HFF-Myc (cell line): ENCODE measurements at regions not wholly inside any gene's neighbourhood (a gene's known extent, or its start where the extent isn't known, plus 50 kb on each side); places are given as distances from the start of the nearest gene placed in this dataset.

ENCODE experiments used
- DNase-seq: peaks from one replicate; pipeline ENCODE4 v3.0.0-alpha.2; 2011; ENCODE audit warnings: low read depth; ENCODE audit errors: extremely low read depth
- H3K4me3 ChIP-seq: replicated peaks from 2 replicates; pipeline ENCODE4 v1.5.1; 2011; ENCODE audit warnings: low read depth, mild to moderate bottlenecking, control low read depth, low read length
- CTCF ChIP-seq: IDR thresholded peaks from 2 replicates; pipeline ENCODE4 v1.5.1; 2012; ENCODE audit warnings: mild to moderate bottlenecking, low read depth, low read length, control low read depth; ENCODE audit errors: missing control alignments

GRCh38 chr4:114399105-114399504 is 199.5 kb upstream of the UGT8 start:
- no peak for DNase-seq
- no peak overlapping the region for H3K4me3 ChIP-seq
- no peak for TF ChIP-seq CTCF

DNA sequence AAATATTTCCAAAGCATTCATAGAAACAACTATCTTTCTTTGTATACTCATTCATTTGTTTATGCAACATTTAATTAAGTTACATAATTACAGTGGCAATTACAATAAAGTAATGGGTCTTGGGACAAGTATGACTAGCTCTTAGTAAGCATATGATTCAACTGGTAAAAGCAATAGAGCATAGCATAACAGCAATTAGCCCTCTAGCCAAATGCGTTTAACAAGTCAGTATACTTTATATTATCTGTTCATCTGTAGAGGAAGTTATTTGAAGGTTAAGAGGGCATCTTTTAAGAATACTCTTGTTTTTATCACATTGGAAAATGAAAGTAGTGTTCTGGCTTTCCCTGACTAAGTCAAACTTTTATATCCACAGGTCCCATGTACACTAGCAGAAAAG is 198.1 kb upstream of the UGT8 start:
- DNase-seq = no peak
- no peak overlapping the region for H3K4me3 ChIP-seq
- no peak for TF ChIP-seq CTCF

DNA sequence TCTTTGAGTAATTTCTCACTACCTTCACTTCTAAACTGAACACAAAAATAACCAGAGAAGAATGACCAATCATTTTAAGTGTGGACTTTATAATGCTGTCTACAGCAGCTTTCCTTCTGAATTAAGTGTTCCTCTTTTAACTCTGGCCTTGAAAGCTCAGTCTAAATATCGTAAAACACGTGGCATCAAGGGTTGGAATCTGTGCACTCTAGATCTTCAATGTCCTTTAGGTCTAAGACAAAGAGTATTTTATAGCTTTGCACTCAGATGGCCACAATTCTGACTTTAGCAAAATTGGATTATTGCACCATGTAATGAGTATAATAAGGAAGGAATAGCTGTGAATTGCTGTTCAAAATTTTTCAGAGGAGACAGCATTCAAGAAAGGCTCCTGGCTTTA is 197.1 kb upstream of the UGT8 start:
- TF ChIP-seq CTCF = no peak
- H3K4me3 ChIP-seq = no peak overlapping the region
- DNase-seq = no peak

DNA sequence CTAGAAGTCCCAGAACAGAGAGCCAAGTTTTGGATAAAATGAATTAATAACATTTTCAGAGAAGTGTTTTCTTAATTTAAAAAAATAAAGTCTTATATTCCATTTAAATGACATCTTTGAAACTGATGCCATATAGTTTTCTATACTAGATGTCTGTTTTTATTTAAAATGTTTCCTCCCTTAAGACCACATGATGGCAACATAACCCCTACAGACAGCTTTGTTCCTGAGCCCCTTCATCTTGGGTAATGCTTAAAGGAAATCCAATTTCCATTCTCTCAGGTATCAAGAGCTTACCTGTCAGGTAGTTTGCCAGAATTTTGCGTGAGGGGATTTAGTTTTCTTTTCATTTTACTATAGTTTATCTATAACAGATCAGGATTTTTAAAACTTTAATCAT is 181.4 kb upstream of the UGT8 start:
- no peak for DNase-seq
- no peak for TF ChIP-seq CTCF
- no peak overlapping the region for H3K4me3 ChIP-seq

- no peak for DNase-seq
- H3K4me3 ChIP-seq = no peak overlapping the region
- no peak for TF ChIP-seq CTCF
Measured at GRCh38 chr4:114420069-114420468, 178.5 kb upstream of the UGT8 start.

DNA sequence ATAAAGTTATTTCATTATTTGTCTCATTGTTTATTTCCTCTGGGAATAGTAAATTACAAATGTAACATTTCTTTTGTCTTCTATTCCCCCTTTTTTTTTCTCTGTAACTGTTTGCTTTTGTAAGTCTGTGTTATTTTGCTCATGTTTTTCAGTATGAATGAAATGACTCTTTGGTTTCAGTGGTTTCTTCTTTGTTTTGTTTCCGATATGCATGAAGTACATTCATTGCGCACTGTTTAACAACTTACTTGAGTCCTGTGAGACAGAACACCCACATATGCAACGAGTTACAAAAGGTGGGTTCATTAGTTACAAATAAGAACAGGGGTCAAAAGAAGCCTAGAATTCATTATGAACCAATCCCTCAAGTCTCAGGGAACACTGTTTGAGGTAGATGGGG is 175.0 kb upstream of the UGT8 start:
- DNase-seq = no peak
- no peak overlapping the region for H3K4me3 ChIP-seq
- TF ChIP-seq CTCF = no peak

DNA sequence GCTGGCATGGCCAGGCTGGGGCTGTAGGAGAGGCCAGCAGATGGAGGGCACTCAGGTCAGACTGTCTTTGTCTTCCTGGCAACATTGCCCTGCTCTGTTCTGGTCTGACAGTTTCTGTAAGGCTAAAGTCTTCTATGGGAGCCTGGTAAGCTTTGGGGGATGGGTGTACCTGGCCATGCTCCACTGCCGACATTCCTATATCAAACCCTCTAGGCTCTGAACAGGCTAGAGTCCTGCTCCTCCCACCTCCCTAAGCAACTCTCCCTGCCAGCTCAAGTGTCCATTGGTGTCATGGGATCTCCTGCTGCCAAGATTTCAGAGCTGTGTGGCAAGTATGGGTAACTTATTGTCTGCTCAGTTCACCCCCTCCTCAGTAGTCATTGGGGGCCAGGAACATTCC is 163.5 kb upstream of the UGT8 start:
- no peak overlapping the region for H3K4me3 ChIP-seq
- TF ChIP-seq CTCF = no peak
- DNase-seq = no peak
